ENCODE measurements at regions not wholly inside any gene's neighbourhood (a gene's known extent, or its start where the extent isn't known, plus 50 kb on each side); places are given as distances from the start of the nearest gene placed in this dataset.

GRCh38 chr7:119223930-119224329 is 999.4 kb downstream of the ANKRD7 start:
- TF ChIP-seq CTCF (conservative IDR thresholded peaks at IDR 0.05; ENCODE audit: low read depth): no peak
- DNase-seq (ENCODE audit: low spot score): no peak
- H3K27ac ChIP-seq: no peak overlapping the region
- ChIA-PET CTCF (no interaction called here), POLR2A (ENCODE audit: low non-redundant PET) (no interaction called here)

- H3K27ac ChIP-seq: no peak overlapping the region
- ChIA-PET CTCF (no interaction called here), POLR2A (ENCODE audit: low non-redundant PET) (no interaction called here)
- no peak for DNase-seq (ENCODE audit: low spot score)
- TF ChIP-seq CTCF (conservative IDR thresholded peaks at IDR 0.05; ENCODE audit: low read depth): no peak
These were observed 1004.0 kb downstream of the ANKRD7 start for GRCh38 chr7:119228482-119228881.

GRCh38 chr7:119232091-119232490 is 1007.6 kb downstream of the ANKRD7 start:
- TF ChIP-seq CTCF (conservative IDR thresholded peaks at IDR 0.05; ENCODE audit: low read depth): no peak
- CTCF ChIA-PET: no interaction called here
- POLR2A ChIA-PET (ENCODE audit: low non-redundant PET): no interaction called here
- DNase-seq (ENCODE audit: low spot score): no peak
- no peak overlapping the region for H3K27ac ChIP-seq

GRCh38 chr7:119233015-119233414 is 1008.5 kb downstream of the ANKRD7 start:
- ChIA-PET POLR2A (ENCODE audit: low non-redundant PET) (no interaction called here), CTCF (no interaction called here)
- H3K27ac ChIP-seq: no peak overlapping the region
- TF ChIP-seq CTCF (conservative IDR thresholded peaks at IDR 0.05; ENCODE audit: low read depth): no peak
- no peak for DNase-seq (ENCODE audit: low spot score)

- no peak for DNase-seq (ENCODE audit: low spot score)
- CTCF ChIA-PET: no interaction called here
- POLR2A ChIA-PET (ENCODE audit: low non-redundant PET): no interaction called here
These were observed 1020.0 kb upstream of the KCND2 start for GRCh38 chr7:119252962-119253361.

GRCh38 chr7:119254742-119255141 is 1018.2 kb upstream of the KCND2 start:
- H3K27ac ChIP-seq: no peak overlapping the region
- TF ChIP-seq CTCF (conservative IDR thresholded peaks at IDR 0.05; ENCODE audit: low read depth): no peak
- ChIA-PET POLR2A (ENCODE audit: low non-redundant PET) (no interaction called here), CTCF (no interaction called here)
- DNase-seq (ENCODE audit: low spot score): no peak

More at GRCh38 chr7:119252962-119253361, 1020.0 kb upstream of the KCND2 start:
- TF ChIP-seq CTCF (conservative IDR thresholded peaks at IDR 0.05; ENCODE audit: low read depth): no peak
- H3K27ac ChIP-seq: no peak overlapping the region

- no peak for DNase-seq (ENCODE audit: low spot score)
- ChIA-PET POLR2A (ENCODE audit: low non-redundant PET) (no interaction called here), CTCF (no interaction called here)
- TF ChIP-seq CTCF (conservative IDR thresholded peaks at IDR 0.05; ENCODE audit: low read depth): no peak
- no peak overlapping the region for H3K27ac ChIP-seq
These were observed 1017.0 kb upstream of the KCND2 start for GRCh38 chr7:119256001-119256400.

Measured in RWPE1 (cell line).